ENCODE measurements at regions not wholly inside any gene's neighbourhood (a gene's known extent, or its start where the extent isn't known, plus 50 kb on each side); places are given as distances from the start of the nearest gene placed in this dataset.
A peak's percentile ranks its signal among the peaks of the same experiment; 100 is the strongest.

- no peaks in the 10 kb centered on the region for H4K20me1 ChIP-seq (ENCODE audit: control insufficient read depth, insufficient read depth, insufficient read length)
- H3K4me3 Mint-ChIP-seq: 0 out of 5 replicates have a peak overlapping the region, but pooled peaks of 1 of the 2 experiments have one; percentile 4
- no peak overlapping the region for H4K91ac ChIP-seq (ENCODE audit: insufficient read length, low read depth, low read length)
- no peak overlapping the region for H3K9ac ChIP-seq (ENCODE audit: extremely low read depth, insufficient read length, low read length)
- no peak overlapping the region for H3T11ph ChIP-seq (ENCODE audit: low read length)
- peaks cover 2% of the 10 kb centered on the region; the same call in 1 of the 2 replicates for H3K4me1 ChIP-seq (ENCODE audit: insufficient read depth, low read length)
- TF ChIP-seq CTCF (conservative IDR thresholded peaks at IDR 0.05): no peak
- peak overlapping the region; percentile 24 for H3K4me2 ChIP-seq (ENCODE audit: insufficient read depth, insufficient read length, low read length)
- peaks cover 6% of the 10 kb centered on the region for H3K9me3 ChIP-seq (ENCODE audit: control insufficient read depth, low read depth, low read length)
- no peak overlapping the region for H2BK20ac ChIP-seq (ENCODE audit: low read depth, low read length, poor library complexity, severe bottlenecking)
- peaks cover 51 to 59% of the 10 kb centered on the region in 2 experiments for H3K9me3 Mint-ChIP-seq
- no peak overlapping the region for H3K14ac ChIP-seq (ENCODE audit: insufficient read depth, low read length)
- no peak overlapping the region for H2AK5ac ChIP-seq (ENCODE audit: insufficient read length, low read length)
- H3K79me1 ChIP-seq (ENCODE audit: insufficient read depth, low read depth, low read length, poor library complexity, severe bottlenecking): no peaks in the 10 kb centered on the region
- peaks cover 8 to 12% of the 10 kb centered on the region in 2 experiments for H3K4me1 Mint-ChIP-seq
- H3K27me3 ChIP-seq (ENCODE audit: insufficient read depth, low read length): no peaks in the 10 kb centered on the region
- no peak overlapping the region for H3K18ac ChIP-seq (ENCODE audit: insufficient read length, low read depth, low read length)
- no CpG with 5 or more reads among the region's 8 CpGs for WGBS (ENCODE audit: extremely low coverage, insufficient read length, low lambda C conversion rate)
- no peak overlapping the region for H4K5ac ChIP-seq (ENCODE audit: insufficient read length, low read depth, low read length)
- DNase-seq: no peak
- H4K8ac ChIP-seq (replicated peaks; ENCODE audit: insufficient read length, low read depth, low read length): no peak overlapping the region
- H3K23ac ChIP-seq (ENCODE audit: insufficient read length, low read depth, low read length): no peak overlapping the region
- H3K56ac ChIP-seq (ENCODE audit: insufficient read length, low read depth, low read length): no peak overlapping the region
- H3K27ac Mint-ChIP-seq: peak overlapping the region in 2 of 3 experiments; percentile 52 to 88; a peak in 6 of 7 replicates
- no peak overlapping the region for H3K27ac ChIP-seq (ENCODE audit: insufficient read length, low read depth, low read length)
- no peak overlapping the region for H2BK120ac ChIP-seq (ENCODE audit: low read depth, low read length, poor library complexity, severe bottlenecking)
- no peak overlapping the region for H3K4ac ChIP-seq (ENCODE audit: low read depth, low read length)
- no peaks in the 10 kb centered on the region for H3K23me2 ChIP-seq (ENCODE audit: insufficient read length, low read depth, low read length, poor library complexity, severe bottlenecking)
- H2BK5ac ChIP-seq (ENCODE audit: insufficient read length, low read length): no peak overlapping the region
- no peaks in the 10 kb centered on the region for H3K27me3 Mint-ChIP-seq (ENCODE audit: low read depth)
- H3K79me2 ChIP-seq (ENCODE audit: insufficient read depth, low read length): no peaks in the 10 kb centered on the region
- H3K36me3 Mint-ChIP-seq (ENCODE audit: insufficient read depth in 1 of 3, low read depth in 3 of 3): peaks cover 0 to 2% (median 0%) of the 10 kb centered on the region in 3 experiments; a peak in 2 of 7 replicates
- no peak overlapping the region for H2BK15ac ChIP-seq (ENCODE audit: low read depth, low read length)
- no peak overlapping the region for H2BK12ac ChIP-seq (ENCODE audit: insufficient read length, low read depth, low read length)
- peak overlapping the region; percentile 33 for H2AFZ ChIP-seq (ENCODE audit: low read length)
Observed at GRCh38 chrX:15114743-15115566, 154.9 kb downstream of the ASB9 start.
